ENCODE measurements at regions not wholly inside any gene's neighbourhood (a gene's known extent, or its start where the extent isn't known, plus 50 kb on each side); places are given as distances from the start of the nearest gene placed in this dataset.

DNA sequence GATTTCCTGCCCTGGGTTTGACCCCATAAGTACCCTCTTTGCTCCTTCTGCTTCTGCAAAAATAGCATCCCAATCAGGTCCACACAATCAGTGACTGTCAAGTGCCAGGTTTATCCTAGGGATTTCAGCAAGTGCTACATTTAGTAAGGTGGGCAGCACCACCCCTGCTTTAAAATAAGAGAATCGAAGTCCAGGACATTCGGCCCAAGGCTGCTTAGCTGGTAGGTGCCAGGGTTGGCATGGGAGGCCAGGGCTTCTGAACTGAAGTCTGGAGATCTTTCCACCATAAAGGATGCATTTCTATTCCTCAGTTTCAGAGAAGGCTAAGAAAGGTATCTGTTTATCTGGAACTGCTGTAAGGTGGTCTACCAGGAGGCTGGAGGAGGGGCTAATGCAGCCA is 408.3 kb downstream of the ZNF536 start:
- H3K27me3 Mint-ChIP-seq, result peaks cover 0 to 5% (median 0%) of the 10 kb centered on the region in 3 donors

GRCh38 chr19:30780032-30780431 is 407.8 kb downstream of the ZNF536 start:
- no peak for ATAC-seq (ENCODE audit: low read depth in 2 of 2)
- Mint-ChIP-seq H3K4me1 (no peaks in the 10 kb centered on the region), H3K36me3 (peaks cover 0 to 4% of the 10 kb centered on the region in 2 donors), H3K27ac (no peak overlapping the region), H3K4me3 (no peak overlapping the region), H3K27me3 (peaks cover 0 to under 1% (median 0%) of the 10 kb centered on the region in 3 donors), H3K9me3 (peaks cover 0 to 7% (median 0%) of the 10 kb centered on the region in 7 donors)
- DNase-seq, result no peak

More for the DNA sequence above, 408.3 kb downstream of the ZNF536 start:
- ATAC-seq (ENCODE audit: low read depth in 2 of 2) (no peak), DNase-seq (no peak)
- peaks cover 0 to under 1% of the 10 kb centered on the region in 2 donors for H3K36me3 Mint-ChIP-seq
- H3K27ac Mint-ChIP-seq, result no peak overlapping the region
- peaks cover 0 to 5% (median 0%) of the 10 kb centered on the region in 7 donors for H3K9me3 Mint-ChIP-seq
- H3K4me1 Mint-ChIP-seq, result no peaks in the 10 kb centered on the region
- H3K4me3 Mint-ChIP-seq, result no peak overlapping the region

- ATAC-seq (ENCODE audit: low read depth in 2 of 2), result no peak
- Mint-ChIP-seq H3K9me3 (peaks cover 0 to 12% (median 0%) of the 10 kb centered on the region in 7 donors), H3K27ac (no peak overlapping the region), H3K4me3 (no peak overlapping the region), H3K4me1 (no peaks in the 10 kb centered on the region), H3K36me3 (peaks cover 0 to 9% of the 10 kb centered on the region in 2 donors), H3K27me3 (no peaks in the 10 kb centered on the region)
- DNase-seq, result no peak
Observed at GRCh38 chr19:30778961-30779715, 407.0 kb downstream of the ZNF536 start.

GRCh38 chr19:30778061-30778460 is 405.9 kb downstream of the ZNF536 start:
- DNase-seq, result no peak
- Mint-ChIP-seq H3K9me3 (peaks cover 2 to 23% (median 5%) of the 10 kb centered on the region in 7 donors), H3K36me3 (peaks cover 0 to 9% of the 10 kb centered on the region in 2 donors), H3K4me3 (no peak overlapping the region), H3K27me3 (peaks cover 0 to 3% (median 0%) of the 10 kb centered on the region in 3 donors), H3K4me1 (no peaks in the 10 kb centered on the region), H3K27ac (no peak overlapping the region)
- no peak for ATAC-seq (ENCODE audit: low read depth in 2 of 2)

DNA sequence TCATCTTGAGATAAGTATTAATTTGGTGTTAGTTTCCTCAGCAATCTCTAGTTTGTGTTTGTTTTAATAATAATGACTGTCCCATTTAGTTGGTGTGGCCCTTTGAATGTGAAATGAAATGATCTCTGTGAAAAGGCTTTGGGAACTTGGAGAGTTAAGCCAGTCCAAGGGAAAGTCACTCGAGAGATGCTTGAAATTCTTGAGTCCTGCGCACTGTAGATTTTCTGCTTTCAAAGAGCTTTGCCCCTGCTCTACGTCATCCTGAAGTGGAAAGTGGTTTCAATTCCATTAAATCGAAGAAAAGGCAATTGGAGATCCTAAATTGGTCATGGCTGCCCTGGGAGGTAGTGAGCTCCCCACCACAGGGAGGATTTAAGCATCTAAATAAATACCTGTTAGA is 403.8 kb downstream of the ZNF536 start:
- Mint-ChIP-seq H3K4me3 (no peak overlapping the region), H3K4me1 (no peaks in the 10 kb centered on the region), H3K27ac (no peak overlapping the region)

DNA sequence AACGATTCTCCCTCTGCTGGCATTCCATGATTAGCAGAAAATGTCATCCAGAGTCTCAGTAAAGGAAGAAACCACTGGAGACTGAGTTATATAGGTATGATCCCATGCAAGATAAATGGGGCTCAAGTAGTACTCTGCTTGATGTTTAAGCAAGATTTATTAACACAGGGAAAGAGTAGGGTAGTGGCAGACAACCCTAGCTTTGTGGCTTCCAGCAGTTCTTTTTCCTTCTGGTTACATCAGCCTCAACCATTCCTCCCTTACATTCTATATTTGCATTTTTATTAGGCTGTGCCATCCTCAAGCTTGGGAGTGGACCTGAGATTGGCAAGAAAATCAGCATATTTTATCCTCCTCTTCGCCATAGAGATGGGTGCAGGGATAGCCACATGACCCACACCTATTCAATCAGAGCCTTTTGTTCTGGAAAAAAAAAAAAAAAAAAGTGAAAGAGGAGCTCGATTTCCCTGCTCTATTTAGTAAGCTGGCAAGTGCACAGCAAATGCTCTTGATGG is 402.1 kb downstream of the ZNF536 start:
- Mint-ChIP-seq H3K9me3 (peaks cover 5 to 52% (median 22%) of the 10 kb centered on the region in 7 donors), H3K4me1 (no peaks in the 10 kb centered on the region), H3K27ac (no peak overlapping the region), H3K4me3 (no peak overlapping the region), H3K27me3 (peaks cover 0 to 3% (median 0%) of the 10 kb centered on the region in 3 donors), H3K36me3 (peaks cover 8 to 9% of the 10 kb centered on the region in 2 donors)
- DNase-seq, result no peak
- no peak for ATAC-seq (ENCODE audit: low read depth in 2 of 2)

More for the DNA sequence above, 403.8 kb downstream of the ZNF536 start:
- no peak for DNase-seq
- H3K27me3 Mint-ChIP-seq, result peaks cover 0 to 3% (median 0%) of the 10 kb centered on the region in 3 donors
- H3K36me3 Mint-ChIP-seq, result peaks cover 8 to 9% of the 10 kb centered on the region in 2 donors
- ATAC-seq (ENCODE audit: low read depth in 2 of 2), result no peak
- peaks cover 5 to 43% (median 18%) of the 10 kb centered on the region in 7 donors for H3K9me3 Mint-ChIP-seq

GRCh38 chr19:30762651-30763050 is 390.5 kb downstream of the ZNF536 start:
- H3K27me3 Mint-ChIP-seq, result peaks cover 0 to 6% (median 0%) of the 10 kb centered on the region in 3 donors
- H3K9me3 Mint-ChIP-seq, result peaks cover 3 to 12% (median 6%) of the 10 kb centered on the region in 7 donors
- peaks cover 4 to 6% of the 10 kb centered on the region in 2 donors for H3K36me3 Mint-ChIP-seq
- no peak overlapping the region for H3K27ac Mint-ChIP-seq
- DNase-seq (no peak), ATAC-seq (ENCODE audit: low read depth in 2 of 2) (no peak)
- no peaks in the 10 kb centered on the region for H3K4me1 Mint-ChIP-seq
- no peak overlapping the region for H3K4me3 Mint-ChIP-seq

DNA sequence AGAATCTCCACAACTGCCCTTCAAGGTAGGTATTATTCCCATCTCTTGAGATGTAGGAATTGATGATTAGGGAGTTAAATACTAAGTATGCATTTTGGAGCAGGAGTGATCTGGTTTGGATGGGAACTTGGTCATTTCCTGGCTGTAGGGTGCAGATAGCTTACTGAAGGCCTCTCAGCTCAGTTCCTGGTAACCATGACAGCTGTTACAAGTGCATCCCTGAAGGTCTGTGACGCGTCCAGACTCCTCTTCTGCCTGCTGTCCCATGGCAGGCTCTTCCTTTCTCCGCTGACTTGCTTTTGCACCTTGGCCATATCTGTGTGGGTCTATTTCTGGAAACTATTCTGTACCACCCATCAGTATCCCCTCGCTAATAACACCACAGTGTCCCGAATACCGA is 387.8 kb downstream of the ZNF536 start:
- H3K36me3 Mint-ChIP-seq, result no peaks in the 10 kb centered on the region
- H3K27ac Mint-ChIP-seq, result no peak overlapping the region
- H3K4me1 Mint-ChIP-seq, result no peaks in the 10 kb centered on the region
- H3K27me3 Mint-ChIP-seq, result no peaks in the 10 kb centered on the region
- ATAC-seq (ENCODE audit: low read depth in 2 of 2), result no peak
- H3K4me3 Mint-ChIP-seq, result no peak overlapping the region
- H3K9me3 Mint-ChIP-seq, result peaks cover 0 to 4% (median 3%) of the 10 kb centered on the region in 7 donors
- no peak for DNase-seq

DNA sequence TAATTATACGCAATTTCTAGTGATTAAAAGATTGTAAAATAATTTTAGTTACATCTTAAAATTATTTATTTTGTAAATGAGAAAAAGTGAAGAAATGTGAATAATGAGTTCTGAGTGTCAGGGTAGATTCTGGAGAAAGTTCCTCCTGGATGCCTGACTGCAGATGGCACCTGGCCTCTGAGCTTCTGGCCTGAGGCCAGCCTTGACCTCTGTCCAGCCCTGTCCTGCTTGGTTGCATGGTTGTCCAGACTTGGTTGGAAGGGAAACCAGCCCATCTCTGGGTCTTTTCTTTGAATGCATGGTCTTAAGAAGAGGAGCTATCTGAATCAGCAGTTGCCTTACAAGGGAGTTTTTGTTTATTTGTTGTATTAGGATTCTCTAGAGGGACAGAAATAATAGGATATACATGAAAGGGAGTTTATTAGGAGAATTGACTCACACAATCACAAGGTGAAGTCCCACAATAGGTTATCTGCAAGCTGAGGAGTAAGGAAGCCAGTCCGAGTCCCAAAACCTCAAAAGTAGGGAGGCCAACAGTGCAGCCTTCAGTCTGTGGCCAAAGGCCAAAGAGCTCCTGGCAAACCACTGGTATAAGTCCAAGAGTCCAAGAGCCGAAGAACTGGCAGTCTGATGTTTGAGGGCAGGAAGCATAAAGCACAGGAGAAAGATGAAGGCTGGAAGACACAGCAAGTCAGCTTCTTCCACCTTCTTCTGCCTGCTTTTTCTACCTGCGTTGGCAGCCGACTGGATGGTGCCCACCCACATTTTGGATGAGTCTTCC is 385.8 kb downstream of the ZNF536 start:
- no peaks in the 10 kb centered on the region for H3K27me3 Mint-ChIP-seq
- no peaks in the 10 kb centered on the region for H3K4me1 Mint-ChIP-seq
- DNase-seq, result no peak
- no peaks in the 10 kb centered on the region for H3K36me3 Mint-ChIP-seq
- ATAC-seq (ENCODE audit: low read depth in 2 of 2), result no peak
- peaks cover 0 to 4% (median 3%) of the 10 kb centered on the region in 7 donors for H3K9me3 Mint-ChIP-seq
- H3K4me3 Mint-ChIP-seq, result no peak overlapping the region
- H3K27ac Mint-ChIP-seq, result no peak overlapping the region

GRCh38 chr19:30757104-30757836 is 385.1 kb downstream of the ZNF536 start:
- H3K27ac Mint-ChIP-seq, result no peak overlapping the region
- H3K4me1 Mint-ChIP-seq, result no peaks in the 10 kb centered on the region
- peaks cover 0 to 4% (median 3%) of the 10 kb centered on the region in 7 donors for H3K9me3 Mint-ChIP-seq
- DNase-seq (no peak), ATAC-seq (ENCODE audit: low read depth in 2 of 2) (no peak)
- H3K36me3 Mint-ChIP-seq, result no peaks in the 10 kb centered on the region
- H3K27me3 Mint-ChIP-seq, result no peaks in the 10 kb centered on the region
- no peak overlapping the region for H3K4me3 Mint-ChIP-seq

DNA sequence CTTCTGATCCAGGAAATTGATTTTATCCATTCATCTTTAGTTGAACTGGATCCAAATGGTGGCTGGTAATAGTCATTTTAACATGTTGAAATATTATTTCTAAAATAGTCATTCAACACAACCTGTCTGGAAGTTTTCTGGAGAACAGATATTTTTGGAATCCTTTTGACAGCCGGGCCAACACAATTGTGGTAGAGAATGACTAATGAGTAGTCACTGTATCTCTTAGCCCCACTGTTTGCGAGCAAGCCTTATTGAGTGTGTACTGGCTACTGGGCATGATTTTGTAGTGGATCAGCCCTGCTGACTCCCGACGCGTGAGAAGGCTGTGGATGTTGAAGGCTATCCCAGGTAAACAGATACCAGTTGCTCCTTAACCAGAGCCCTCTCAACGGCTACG is 383.4 kb downstream of the ZNF536 start:
- no peaks in the 10 kb centered on the region for H3K36me3 Mint-ChIP-seq
- H3K27me3 Mint-ChIP-seq, result no peaks in the 10 kb centered on the region
- ATAC-seq (ENCODE audit: low read depth in 2 of 2) (no peak), DNase-seq (no peak)
- H3K4me3 Mint-ChIP-seq, result no peak overlapping the region
- H3K27ac Mint-ChIP-seq, result no peak overlapping the region
- no peaks in the 10 kb centered on the region for H3K4me1 Mint-ChIP-seq
- peaks cover 0 to 8% (median 4%) of the 10 kb centered on the region in 7 donors for H3K9me3 Mint-ChIP-seq

- Mint-ChIP-seq H3K27ac (no peak overlapping the region), H3K4me3 (no peak overlapping the region), H3K4me1 (no peaks in the 10 kb centered on the region), H3K27me3 (no peaks in the 10 kb centered on the region), H3K9me3 (peaks cover 5 to 17% (median 12%) of the 10 kb centered on the region in 7 donors), H3K36me3 (no peaks in the 10 kb centered on the region)
- no peak for ATAC-seq (ENCODE audit: low read depth in 2 of 2)
- no peak for DNase-seq
Observed at GRCh38 chr19:30754162-30754561, 382.0 kb downstream of the ZNF536 start.

- no peak overlapping the region for H3K4me3 Mint-ChIP-seq
- DNase-seq, result no peak
- H3K4me1 Mint-ChIP-seq, result no peaks in the 10 kb centered on the region
- no peak for ATAC-seq (ENCODE audit: low read depth in 2 of 2)
- peaks cover 3 to 20% (median 12%) of the 10 kb centered on the region in 7 donors for H3K9me3 Mint-ChIP-seq
- no peaks in the 10 kb centered on the region for H3K36me3 Mint-ChIP-seq
- H3K27ac Mint-ChIP-seq, result no peak overlapping the region
- no peaks in the 10 kb centered on the region for H3K27me3 Mint-ChIP-seq
Observed at GRCh38 chr19:30752876-30753275, 380.7 kb downstream of the ZNF536 start.

Data from naive B cell (primary cell).